COLO829 (cell line): ENCODE measurements at regions not wholly inside any gene's neighbourhood (a gene's known extent, or its start where the extent isn't known, plus 50 kb on each side); places are given as distances from the start of the nearest gene placed in this dataset.

ENCODE experiments used
- DNase-seq: peaks from one replicate; pipeline ENCODE4 v3.0.0; 2012; ENCODE audit warnings: low spot score

DNA sequence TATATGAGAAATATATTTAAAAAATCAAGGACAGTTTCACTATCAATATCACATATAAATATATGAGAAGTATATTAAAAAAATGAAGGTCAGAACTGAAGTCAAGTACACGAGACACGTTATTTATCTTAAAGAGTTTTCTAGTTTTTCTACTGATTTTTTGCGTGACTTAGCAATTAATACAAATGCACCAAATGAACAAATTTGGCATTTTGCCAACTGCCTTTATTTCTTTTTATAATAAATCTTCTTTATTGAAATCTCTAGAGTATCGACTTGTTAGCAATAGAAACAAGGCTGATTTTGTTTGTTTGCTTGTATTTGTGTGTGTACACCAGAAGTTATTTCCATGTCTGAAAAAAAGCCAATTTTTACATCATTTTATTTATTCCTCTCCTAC is 1684.7 kb upstream of the RAG2 start:
- DNase-seq, result no peak

DNA sequence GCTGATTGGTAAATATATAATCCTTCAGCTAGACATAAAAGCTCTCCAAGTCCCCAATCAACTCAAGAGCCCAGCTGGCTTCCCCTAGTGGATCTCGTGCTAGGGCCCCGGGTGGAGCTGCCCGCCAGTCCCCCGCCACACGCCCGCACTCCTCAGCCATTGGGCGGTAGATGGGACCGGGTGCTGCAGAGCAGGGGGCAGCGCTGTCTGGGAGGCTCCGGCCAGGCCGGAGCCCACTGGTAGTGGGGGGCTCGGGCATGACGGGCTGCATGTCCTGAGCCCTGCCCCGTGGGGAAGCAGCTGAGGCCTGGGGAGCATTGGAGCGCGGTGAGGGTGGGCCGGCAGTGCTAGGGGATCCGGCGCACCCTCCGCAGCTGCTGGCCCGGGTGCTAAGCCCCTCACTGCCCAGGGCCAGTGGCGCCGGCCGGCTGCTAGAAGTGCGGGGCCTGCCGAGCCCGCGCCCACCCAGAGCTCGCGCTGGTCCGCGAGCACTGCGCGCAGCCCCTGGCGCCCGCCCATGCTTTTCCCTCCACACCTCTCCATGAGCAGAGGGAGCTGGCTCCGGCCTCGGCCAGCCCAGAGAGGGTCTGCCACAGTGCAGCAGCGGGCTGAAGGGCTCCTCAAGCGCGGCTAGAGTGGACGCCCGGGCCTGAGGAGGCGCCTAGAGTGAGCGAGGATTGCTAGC is 1680.6 kb upstream of the RAG2 start:
- no peak for DNase-seq

DNA sequence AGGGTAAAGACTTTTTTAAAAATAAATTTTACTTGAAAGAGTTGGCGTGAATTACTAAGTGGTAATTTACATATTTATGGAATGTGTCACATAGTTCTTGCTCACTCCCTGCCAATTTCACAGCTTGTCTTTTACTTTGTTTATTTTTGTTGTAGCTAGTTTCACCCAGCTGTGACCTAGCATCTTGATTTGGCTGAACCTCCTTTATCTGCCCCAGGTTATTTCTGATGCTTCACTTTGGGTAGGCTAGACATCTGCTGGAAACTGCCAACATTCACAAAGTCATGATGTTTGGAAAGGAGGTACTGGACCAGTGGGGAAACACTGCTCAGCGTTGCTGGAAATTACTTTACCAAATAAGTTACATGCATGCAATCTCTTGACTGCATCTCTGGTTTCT is 1676.0 kb upstream of the RAG2 start:
- DNase-seq, result no peak

DNA sequence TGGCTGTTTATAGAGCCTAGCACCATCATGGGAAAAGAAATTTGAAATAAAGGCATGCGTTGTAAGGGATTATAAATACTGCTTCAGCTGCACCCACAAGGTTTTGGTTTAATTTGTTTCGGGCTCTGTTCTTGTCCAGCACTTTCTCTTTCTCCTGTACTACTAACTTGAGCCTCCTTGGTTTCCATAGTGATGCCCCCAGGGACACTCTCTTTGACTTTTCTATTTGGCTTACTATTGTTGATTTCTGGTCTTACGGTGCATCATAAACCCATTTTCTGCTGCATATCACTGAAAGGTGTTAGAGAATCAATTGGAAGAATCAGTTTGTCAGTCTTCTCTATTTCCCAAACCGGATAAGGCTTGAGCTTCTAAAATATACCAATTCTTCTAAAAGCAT is 1674.3 kb upstream of the RAG2 start:
- no peak for DNase-seq

DNA sequence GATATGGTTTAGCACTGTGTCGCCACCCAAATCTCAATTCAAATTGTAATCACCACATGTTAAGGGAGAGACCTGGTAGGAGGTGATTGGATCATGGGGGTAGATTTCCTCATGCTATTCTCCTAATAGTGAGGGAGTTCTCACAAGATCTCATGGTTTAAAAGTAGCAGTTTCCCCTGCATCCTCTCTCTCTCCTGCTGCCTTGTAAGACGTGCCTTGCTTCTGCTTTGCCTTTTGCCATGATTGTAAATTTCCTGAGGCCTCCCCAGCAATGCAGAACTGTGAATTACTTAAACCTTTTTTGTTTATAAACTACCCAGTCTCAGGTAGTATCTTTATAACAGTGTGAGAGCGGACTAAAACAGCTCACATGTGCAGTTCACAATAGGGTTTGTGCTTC is 1668.7 kb upstream of the RAG2 start:
- no peak for DNase-seq

DNA sequence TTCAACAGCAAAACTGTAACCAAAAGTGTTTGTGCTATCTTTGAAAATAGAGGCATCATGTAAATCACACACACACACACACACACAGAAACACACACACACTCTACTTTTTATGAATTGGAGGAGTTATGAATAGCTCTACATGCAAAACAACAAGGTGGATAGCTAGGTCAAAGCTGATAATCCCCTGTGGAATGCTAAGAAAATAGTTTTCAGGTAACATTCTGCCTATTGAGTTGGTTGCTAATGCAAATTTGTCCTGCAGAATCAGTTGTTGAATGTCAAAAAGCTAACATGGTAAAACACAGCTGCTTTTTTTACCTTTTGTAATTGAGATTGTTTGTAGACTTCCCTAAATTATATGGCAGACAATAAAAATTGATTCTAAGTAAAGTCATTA is 1658.4 kb upstream of the RAG2 start:
- no peak for DNase-seq

DNA sequence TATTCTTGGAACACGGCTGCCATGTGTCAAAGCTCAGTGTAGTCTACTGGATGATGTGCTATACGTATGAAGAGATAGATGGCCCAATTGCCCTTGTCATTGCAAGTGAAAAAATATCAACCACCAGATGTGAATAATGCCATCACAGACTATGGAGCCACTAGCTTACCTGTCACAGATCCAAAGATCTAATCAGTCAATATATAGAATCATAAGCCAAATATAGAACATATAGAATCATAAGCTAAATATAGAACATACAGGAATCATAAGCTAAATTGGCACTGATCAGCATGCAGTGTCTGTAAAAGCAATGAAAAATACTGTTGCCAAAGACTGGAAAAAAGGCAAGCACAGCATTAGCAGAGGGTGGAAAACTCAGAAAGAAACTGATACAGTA is 1656.9 kb upstream of the RAG2 start:
- no peak for DNase-seq

DNA sequence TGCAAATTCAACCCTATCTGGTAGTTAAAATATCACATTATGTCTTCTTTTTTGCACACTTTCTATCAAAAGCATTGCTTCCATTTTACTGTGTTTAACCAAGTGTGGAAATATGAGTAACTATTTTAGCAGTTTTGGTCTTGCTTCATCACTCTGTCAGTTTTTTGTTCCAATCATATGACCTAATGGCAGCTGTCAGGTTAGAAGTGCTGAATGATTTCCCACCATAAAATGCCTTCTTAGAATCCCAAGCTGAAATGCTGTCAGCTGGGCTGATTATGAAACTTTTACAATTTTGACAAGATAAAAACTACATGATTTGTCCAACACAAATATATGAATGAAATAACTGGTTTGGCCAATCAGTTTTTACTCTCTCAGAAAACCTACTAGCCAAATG is 1654.6 kb upstream of the RAG2 start:
- DNase-seq, result no peak

DNA sequence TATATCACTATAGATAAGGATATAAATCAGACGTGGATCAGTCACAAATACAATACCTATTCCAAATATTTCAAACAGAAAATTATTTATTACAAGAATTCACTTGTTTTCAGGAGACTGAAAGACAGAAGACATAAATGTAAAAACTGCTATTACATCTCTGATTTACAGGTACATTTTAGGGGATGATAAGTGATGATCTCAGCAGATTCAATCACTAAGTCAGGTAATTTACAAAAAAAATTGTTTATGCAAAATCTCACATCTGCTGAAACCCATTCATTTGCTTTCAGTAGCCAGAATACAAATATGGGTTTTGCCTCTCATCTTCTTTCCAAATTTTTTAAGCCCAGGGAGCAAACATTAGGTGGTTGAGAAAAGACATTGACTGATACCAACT is 1648.4 kb upstream of the RAG2 start:
- no peak for DNase-seq

DNA sequence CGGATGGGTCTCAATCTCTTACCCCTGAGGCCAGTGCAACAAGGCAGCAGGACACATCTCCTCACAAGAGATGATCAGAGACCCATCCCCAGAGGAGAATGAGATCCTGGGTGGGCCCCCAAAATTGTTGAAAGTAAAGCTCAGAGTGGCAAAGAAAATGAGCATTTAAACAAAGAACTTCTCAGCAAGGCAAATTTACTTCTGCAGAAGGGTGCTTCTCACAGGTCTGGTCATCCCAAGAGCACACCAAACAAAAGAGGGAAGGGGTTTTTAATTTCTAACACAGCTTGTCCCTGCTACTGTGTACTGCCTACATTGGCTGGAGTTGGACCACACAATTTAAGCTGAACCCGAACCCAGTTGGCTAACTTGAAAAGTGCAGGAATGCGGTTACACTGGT is 1628.6 kb upstream of the RAG2 start:
- no peak for DNase-seq

DNA sequence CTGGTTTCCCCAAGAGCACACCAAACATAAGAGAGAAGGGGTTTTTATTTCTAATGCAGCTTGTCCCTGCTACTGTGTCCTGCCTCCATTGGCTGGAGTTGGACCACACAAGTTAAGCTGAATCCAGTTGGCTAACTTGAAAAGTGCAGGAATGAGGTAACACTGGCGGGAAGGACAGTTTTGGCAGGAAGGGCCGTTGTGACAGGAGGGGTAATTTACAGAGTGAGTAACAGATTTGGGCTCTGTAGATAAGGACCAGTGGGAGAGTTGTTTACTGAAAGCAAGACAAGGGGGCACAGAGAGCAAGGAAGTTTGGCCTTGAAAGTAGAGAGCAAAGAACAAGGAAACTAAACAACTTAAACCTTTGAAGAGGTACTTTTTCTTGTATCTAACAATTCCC is 1623.3 kb upstream of the RAG2 start:
- DNase-seq, result no peak

DNA sequence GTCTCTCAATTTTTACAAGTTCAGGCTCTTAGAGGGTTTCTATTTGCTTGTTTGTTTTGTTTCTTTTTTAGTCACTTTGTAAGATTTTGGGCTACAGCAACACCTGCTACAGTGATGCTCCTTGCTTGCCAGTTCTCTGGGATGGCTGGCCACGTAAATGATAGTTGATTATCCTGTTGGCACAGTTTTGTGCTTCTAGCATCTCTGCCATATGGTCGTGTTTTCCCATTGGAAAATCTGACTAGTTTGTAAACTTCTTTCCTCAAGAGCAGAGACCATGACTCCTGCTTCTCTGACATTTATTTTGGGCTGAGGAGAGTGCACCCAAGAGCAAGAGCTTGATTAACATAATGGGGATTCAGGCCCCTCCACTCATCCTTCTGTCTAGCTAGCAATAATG is 1621.6 kb upstream of the RAG2 start:
- DNase-seq, result no peak

DNA sequence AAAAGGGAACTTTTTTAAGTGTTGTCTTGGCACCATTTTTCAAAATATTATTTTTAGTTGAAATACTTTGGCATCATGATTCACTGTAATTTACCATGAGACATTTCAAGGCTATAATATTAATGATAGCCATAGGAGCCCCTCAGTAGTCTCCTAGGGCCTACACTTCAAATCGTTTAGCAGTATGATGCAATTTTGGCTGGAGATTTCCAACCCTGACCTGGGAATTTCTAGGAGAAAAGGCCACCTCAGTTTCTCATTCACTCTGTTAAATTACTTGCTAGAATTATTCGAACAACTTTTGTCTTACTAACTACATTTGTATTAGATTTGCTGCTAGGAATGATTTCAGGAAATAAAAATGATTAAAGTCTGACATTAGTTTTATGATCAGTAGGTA is 1610.9 kb upstream of the RAG2 start:
- DNase-seq, result no peak

DNA sequence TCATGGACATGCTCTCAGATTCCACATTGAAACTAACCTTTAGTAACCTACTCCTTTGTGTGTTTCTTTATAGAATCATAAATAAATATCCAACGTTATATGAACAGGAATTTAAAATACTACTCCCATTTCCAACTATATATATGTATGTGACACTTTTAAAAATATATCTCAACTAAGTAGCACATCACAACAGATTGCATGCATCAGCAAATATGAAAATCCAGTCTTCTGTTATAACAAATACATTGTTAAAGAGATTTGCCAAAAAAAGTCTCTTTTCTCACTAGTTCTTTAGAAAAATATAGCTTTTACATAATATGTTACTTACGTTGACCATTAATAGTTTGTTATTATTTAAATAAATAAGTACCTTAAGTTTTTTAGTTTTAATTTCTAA is 1608.6 kb upstream of the RAG2 start:
- no peak for DNase-seq

DNA sequence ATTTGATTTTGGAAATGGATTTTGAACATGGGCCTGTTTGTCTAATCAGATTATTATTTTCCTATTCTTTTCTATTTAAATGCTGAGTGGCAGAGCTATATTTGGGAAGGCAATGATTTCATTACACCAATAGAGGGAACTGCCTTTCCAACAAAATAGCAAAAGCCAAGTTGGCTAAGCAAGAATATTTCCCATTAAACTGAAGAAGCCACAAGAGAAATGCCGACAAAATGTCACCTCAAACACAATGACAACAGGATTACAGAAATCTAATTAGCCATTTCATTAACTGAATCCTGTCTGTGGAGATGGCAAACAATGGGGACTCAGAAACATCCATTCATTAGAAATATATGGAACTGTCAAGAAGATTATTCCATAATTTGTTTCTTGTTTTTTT is 1593.1 kb upstream of the RAG2 start:
- no peak for DNase-seq

DNA sequence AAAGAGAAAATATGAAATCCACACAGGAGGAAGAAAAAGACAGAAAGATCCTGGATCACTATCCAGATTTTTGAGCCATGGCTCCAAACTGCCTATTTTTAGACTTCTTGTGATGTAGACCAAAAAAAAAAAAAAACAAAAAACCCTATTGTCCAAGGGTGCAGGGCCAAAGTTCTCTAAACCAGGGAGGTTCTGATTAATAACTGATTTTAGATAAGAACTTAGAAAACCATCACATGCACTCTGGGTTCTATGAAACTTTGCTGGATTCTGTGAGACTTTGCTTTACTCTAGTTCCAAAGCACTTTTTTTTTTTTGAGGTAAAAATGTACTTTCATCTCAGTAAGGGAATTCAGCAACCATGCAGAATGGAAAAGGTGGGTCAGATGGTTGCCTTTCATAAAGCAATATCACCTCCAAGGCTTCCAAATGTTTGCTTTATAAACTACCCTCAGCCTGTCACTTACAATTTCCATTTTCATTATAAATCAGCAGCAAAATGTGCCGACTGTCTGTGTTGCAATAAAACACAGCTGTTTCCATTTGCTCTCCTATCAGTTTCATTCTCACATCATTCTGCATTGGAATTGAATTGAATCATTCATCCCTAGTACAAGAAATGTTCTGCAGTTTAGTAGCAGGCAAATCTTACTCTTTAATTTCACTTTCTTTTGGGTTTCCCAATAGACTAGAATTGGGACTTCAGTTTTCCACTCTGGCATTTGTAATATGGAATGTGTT is 1584.3 kb upstream of the RAG2 start:
- DNase-seq, result no peak

DNA sequence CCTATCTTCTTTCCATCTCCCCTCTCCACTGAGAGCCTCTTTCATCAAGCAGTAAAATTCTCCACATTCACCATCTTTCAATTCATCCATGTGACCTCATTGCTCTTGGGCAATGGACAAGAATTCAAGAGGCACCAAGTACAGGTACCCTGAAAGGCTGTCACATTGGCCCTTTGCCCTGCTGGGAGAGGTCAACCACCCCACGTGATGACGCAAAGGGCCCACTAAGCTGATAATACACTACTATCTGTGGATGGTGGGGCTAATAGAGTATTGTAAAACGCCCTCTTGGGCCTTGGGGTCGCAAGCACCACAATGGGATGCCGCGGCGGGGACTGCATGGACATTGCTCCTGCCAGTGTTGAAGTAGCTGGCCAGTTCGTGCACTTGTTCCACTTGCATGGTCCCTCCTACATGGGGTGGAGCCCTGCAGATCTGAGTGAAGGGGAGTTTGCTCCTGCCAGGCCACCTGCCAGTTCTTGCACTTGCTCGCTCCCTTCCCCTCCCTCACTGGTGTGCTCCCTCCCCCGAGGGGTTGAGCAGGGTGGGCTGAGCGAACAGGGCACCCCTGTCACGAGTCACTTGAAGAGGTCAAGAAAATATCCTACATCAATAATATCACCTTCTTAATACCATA is 1578.8 kb upstream of the RAG2 start:
- no peak for DNase-seq

DNA sequence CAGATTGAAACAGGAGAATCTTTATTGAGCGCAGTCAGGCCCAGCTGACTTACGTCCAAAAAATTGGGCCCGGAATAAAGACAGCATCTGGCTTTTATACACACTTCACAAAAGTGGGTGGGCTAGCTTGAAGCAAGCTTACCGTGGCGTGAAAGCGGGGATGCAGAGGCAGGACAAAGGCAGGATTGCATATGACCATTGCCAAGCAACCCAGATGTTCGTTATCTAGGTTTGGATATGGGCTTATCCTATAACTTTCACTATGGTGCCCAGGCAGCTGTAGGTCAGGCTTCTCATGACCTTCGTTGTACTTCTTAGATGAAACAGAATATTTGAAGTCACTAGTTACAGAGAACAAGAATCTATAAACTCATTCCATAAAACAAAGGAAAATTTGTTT is 1575.6 kb upstream of the RAG2 start:
- DNase-seq, result no peak

DNA sequence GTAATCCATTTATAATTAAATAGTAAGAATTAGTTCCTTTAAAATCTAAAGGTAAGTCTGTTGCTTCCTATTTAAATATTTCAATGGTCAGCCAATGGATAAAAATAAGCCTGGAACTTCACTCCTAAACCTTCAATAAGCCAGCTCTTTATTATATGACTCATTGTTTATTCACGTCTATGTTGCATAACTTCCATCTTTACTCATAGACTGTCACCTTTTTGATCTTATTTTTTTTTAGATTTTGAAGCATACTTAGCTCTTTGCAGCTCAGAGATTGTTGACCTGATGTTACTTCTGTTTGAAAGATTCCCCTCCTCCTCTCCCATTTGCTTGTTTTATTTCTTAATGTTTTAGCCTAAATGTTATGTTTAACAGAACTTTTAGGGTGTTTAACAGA is 1571.2 kb upstream of the RAG2 start:
- peak; percentile 77 for DNase-seq

DNA sequence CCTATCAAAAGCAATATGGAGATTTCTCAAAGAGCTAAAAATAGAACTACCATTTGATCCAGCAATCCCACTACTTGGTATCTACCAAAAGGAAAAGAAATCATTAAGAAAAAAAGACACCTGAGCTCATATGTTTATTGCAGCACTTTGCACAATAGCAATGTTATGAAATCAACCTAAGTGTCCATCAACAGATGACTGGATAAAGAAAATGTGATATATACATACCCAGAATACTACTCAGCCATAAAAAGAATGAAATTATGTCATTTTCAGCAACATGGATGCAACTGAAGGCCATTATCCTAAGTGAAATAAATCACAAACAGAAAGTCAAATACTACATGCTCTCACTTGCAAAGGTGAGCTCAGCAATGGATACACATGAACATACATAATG is 1565.5 kb upstream of the RAG2 start:
- DNase-seq, result no peak

DNA sequence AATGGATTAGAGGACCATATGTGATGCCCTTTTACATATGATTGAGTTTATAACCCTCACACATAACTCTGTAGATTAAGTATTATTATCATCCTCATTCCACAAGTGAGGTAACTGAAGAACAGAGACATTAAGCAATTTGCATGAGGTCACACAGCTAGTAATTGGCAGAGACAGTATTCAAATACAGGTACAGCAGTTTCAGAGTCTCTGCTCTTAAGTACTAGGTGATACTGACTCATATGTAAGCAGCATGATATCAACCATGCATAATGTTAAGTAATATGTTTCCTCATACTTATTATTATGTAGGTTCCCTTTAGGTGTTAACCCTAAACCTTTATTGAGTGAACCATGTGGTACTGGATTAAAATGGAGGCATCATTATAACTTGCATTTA is 1562.4 kb upstream of the RAG2 start:
- no peak for DNase-seq

DNA sequence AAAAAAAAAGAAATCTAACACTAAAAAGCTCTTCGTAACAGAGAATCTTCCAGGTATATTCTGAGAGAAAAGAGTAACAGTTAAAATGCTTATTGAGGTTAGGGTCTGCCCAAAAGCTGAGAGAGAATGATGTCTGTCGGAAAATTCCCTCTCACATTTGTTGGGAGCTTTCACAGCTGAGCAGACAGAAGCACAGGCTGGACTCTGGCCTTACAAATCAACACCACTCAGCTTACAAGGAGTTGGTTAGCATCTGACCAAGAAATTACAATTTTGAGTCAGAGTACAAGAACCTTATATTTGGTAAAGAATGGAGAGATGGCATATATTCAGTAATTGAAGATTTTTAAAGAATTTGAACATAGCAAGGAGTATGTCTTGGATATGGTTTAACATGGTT is 1561.0 kb upstream of the RAG2 start:
- no peak for DNase-seq

DNA sequence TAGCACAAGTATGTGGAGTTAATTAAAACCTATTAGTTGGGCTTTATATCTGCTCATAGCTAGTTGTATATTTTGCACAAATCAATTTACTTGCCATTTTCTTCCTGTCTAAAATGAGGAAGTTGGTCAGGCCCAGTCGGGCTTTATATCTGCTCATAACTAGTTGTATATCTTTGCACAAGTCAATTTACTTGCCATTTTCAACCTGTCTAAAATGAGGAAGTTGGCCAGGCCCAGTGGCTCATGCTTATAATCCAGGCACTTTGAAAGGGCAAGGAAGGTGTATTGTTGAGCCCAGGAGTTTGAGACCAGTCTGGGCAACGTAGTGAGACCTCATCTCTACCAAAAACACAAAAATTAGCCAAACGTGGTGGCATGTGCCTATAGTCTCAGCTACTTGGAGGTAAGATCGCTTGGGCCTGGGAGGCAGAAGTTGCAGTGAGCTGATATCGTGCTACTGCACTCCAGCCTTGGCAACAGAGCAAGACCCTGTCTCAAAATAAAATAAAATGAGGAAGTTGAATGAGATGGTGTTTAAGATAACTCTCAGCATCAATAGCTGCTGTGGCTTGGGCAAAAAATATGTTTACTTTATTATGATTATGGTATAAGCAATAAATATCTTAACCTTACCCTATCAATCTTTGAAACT is 1558.6 kb upstream of the RAG2 start:
- DNase-seq, result no peak
